ENCODE measurements at regions not wholly inside any gene's neighbourhood (a gene's known extent, or its start where the extent isn't known, plus 50 kb on each side); places are given as distances from the start of the nearest gene placed in this dataset.

DNA sequence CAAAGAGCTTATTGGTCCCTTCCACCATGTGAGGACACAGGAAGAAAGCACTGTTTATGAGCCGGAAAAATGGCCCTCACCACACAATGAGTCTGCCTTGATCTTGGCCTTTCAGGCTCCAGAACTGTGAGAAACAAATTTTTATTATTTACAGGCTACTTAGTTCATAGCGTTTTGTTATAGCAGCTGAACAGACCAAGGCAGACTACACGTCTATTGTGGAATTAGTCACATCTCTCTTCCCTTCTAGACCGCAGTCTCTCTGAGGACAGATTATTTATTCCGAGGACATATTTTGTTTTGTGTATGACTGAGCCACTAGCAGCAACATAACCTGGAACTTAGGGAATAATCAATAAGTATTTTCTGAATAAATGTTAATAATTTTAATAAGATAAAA, 125.5 kb downstream of the ASB1 start:
- Mint-ChIP-seq H3K27ac (no peak overlapping the region), H3K27me3 (no peaks in the 10 kb centered on the region), H3K4me1 (no peaks in the 10 kb centered on the region), H3K9me3 (ENCODE audit: insufficient read depth) (peaks cover 2% of the 10 kb centered on the region), H3K4me3 (no peak overlapping the region)
- Histone ChIP-seq H3K36me3 (replicated peaks in 1 of 2; ENCODE audit: control extremely low read depth in 1 of 2, control insufficient read depth in 1 of 2, extremely low read depth in 1 of 2, insufficient read depth in 2 of 2, low read length in 1 of 2) (no peaks in the 10 kb centered on the region), H3K4me2 (replicated peaks; ENCODE audit: low read depth, low read length, poor library complexity, severe bottlenecking) (no peak overlapping the region), H3K27me3 (replicated peaks in 1 of 4; ENCODE audit: control extremely low read depth in 1 of 4, control insufficient read depth in 3 of 4, insufficient read depth in 4 of 4, low read length in 3 of 4) (peaks cover 0 to 14% (median 3%) of the 10 kb centered on the region in 4 experiments), H3K9ac (ENCODE audit: low read length) (no peak overlapping the region), H3K9me3 (ENCODE audit: control extremely low read depth in 1 of 3, control insufficient read depth in 2 of 3, insufficient read depth in 1 of 3, low read length in 2 of 3) (peaks cover 0 to 35% (median 0%) of the 10 kb centered on the region in 3 donors), H3K79me2 (ENCODE audit: control insufficient read depth, insufficient read depth, low read length) (no peaks in the 10 kb centered on the region), H3K4me1 (ENCODE audit: control insufficient read depth in 2 of 2, insufficient read depth in 2 of 2, low read length in 2 of 2) (no peaks in the 10 kb centered on the region), H3K4me3 (ENCODE audit: control extremely low read depth in 1 of 5, extremely low read depth in 1 of 5, insufficient read depth in 1 of 5, low read depth in 2 of 5, low read length in 4 of 5) (no peak overlapping the region), H2AFZ (ENCODE audit: insufficient read depth, low read depth, low read length, poor library complexity, severe bottlenecking) (no peak overlapping the region), H4K20me1 (ENCODE audit: control insufficient read depth, insufficient read depth, low read length, poor library complexity, severe bottlenecking) (no peaks in the 10 kb centered on the region), H3K27ac (ENCODE audit: low read length in 2 of 2) (no peak overlapping the region)
- POLR2A ChIA-PET: no interaction called here
- TF ChIP-seq, protein P1, sequence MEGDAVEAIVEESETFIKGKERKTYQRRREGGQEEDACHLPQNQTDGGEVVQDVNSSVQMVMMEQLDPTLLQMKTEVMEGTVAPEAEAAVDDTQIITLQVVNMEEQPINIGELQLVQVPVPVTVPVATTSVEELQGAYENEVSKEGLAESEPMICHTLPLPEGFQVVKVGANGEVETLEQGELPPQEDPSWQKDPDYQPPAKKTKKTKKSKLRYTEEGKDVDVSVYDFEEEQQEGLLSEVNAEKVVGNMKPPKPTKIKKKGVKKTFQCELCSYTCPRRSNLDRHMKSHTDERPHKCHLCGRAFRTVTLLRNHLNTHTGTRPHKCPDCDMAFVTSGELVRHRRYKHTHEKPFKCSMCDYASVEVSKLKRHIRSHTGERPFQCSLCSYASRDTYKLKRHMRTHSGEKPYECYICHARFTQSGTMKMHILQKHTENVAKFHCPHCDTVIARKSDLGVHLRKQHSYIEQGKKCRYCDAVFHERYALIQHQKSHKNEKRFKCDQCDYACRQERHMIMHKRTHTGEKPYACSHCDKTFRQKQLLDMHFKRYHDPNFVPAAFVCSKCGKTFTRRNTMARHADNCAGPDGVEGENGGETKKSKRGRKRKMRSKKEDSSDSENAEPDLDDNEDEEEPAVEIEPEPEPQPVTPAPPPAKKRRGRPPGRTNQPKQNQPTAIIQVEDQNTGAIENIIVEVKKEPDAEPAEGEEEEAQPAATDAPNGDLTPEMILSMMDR (IDR thresholded peaks at IDR 0.05): no peak
- TF ChIP-seq EZH2 (IDR thresholded peaks at IDR 0.05; ENCODE audit: borderline replicate concordance, insufficient read depth, low read depth, low read length, poor library complexity, severe bottlenecking): no peak
- ATAC-seq (ENCODE audit: low read depth) (no peak), DNase-seq (no peak)
- CTCF ChIA-PET: no interaction called here
- WGBS (ENCODE audit: insufficient coverage): 87% methylated on average over 3 of the region's 5 CpGs
- intact Hi-C loops (cut with micrococcal nuclease): no loop called here

DNA sequence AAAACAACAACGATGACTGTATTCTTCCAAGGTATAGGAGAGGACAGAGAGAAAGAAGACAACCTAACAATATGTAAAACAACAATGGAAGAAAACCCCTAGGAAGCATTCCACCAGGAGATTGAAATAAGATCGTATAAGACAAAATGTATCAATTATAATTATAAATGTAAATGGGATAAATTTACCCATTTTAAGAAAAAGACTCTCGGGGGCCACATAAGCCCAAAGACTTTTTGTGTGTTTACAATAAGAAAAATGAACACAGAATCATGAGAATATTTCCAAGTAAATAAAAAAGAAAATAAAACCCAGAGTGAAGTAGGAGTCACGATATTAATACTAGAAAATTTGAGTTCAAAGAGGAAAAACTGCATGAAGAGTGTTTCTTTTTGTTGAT, 126.4 kb downstream of the ASB1 start:
- intact Hi-C loops (cut with micrococcal nuclease): no loop called here
- H3K4me3 ChIP-seq (ENCODE audit: control extremely low read depth in 1 of 5, extremely low read depth in 1 of 5, insufficient read depth in 1 of 5, low read depth in 2 of 5, low read length in 4 of 5): no peak overlapping the region
- ATAC-seq (ENCODE audit: low read depth) (no peak), DNase-seq (no peak)
- no CpG with 5 or more reads among the region's 4 CpGs for WGBS (ENCODE audit: insufficient coverage)
- TF ChIP-seq, protein P1 (IDR thresholded peaks at IDR 0.05): no peak
- no peak for TF ChIP-seq EZH2 (IDR thresholded peaks at IDR 0.05; ENCODE audit: borderline replicate concordance, insufficient read depth, low read depth, low read length, poor library complexity, severe bottlenecking)
- H3K4me1 Mint-ChIP-seq: no peaks in the 10 kb centered on the region
- no peaks in the 10 kb centered on the region for H3K27me3 Mint-ChIP-seq
- H3K79me2 ChIP-seq (ENCODE audit: control insufficient read depth, insufficient read depth, low read length): no peaks in the 10 kb centered on the region
- no peaks in the 10 kb centered on the region for H4K20me1 ChIP-seq (ENCODE audit: control insufficient read depth, insufficient read depth, low read length, poor library complexity, severe bottlenecking)
- H3K27ac Mint-ChIP-seq: no peak overlapping the region
- no peak overlapping the region for H2AFZ ChIP-seq (ENCODE audit: insufficient read depth, low read depth, low read length, poor library complexity, severe bottlenecking)
- POLR2A ChIA-PET: no interaction called here
- peaks cover 0 to 32% (median 0%) of the 10 kb centered on the region in 3 donors for H3K9me3 ChIP-seq (ENCODE audit: control extremely low read depth in 1 of 3, control insufficient read depth in 2 of 3, insufficient read depth in 1 of 3, low read length in 2 of 3)
- H3K9me3 Mint-ChIP-seq (ENCODE audit: insufficient read depth): peaks cover 2% of the 10 kb centered on the region
- H3K4me2 ChIP-seq (replicated peaks; ENCODE audit: low read depth, low read length, poor library complexity, severe bottlenecking): no peak overlapping the region
- no peaks in the 10 kb centered on the region for H3K36me3 ChIP-seq (replicated peaks in 1 of 2; ENCODE audit: control extremely low read depth in 1 of 2, control insufficient read depth in 1 of 2, extremely low read depth in 1 of 2, insufficient read depth in 2 of 2, low read length in 1 of 2)
- peaks cover 0 to 6% (median 1%) of the 10 kb centered on the region in 4 experiments for H3K27me3 ChIP-seq (replicated peaks in 1 of 4; ENCODE audit: control extremely low read depth in 1 of 4, control insufficient read depth in 3 of 4, insufficient read depth in 4 of 4, low read length in 3 of 4)
- no peak overlapping the region for H3K9ac ChIP-seq (ENCODE audit: low read length)
- no peak overlapping the region for H3K27ac ChIP-seq (ENCODE audit: low read length in 2 of 2)
- H3K4me3 Mint-ChIP-seq: no peak overlapping the region
- CTCF ChIA-PET: no interaction called here
- H3K4me1 ChIP-seq (ENCODE audit: control insufficient read depth in 2 of 2, insufficient read depth in 2 of 2, low read length in 2 of 2): no peaks in the 10 kb centered on the region

All from B cell (primary cell).